Neural crest cell (in vitro differentiated cells): ENCODE measurements at regions not wholly inside any gene's neighbourhood (a gene's known extent, or its start where the extent isn't known, plus 50 kb on each side); places are given as distances from the start of the nearest gene placed in this dataset.

Source experiments
- DNase-seq: peaks from one replicate; pipeline ENCODE4 v3.0.0; 2021; ENCODE audit warnings: low read depth, mixed read lengths, low spot score
- H3K27ac Mint-ChIP-seq: one replicate; pipeline ENCODE4 v1.8.0; 2021; ENCODE audit warnings: mild to moderate bottlenecking, mixed read lengths; ENCODE audit not compliant: unreplicated experiment
- H3K27me3 Mint-ChIP-seq: 2 replicates; pipeline ENCODE4 v1.8.0; 2021; ENCODE audit warnings: low read depth, mild to moderate bottlenecking, mixed read lengths
- H3K36me3 Mint-ChIP-seq: 2 replicates; pipeline ENCODE4 v1.8.0; 2021; ENCODE audit warnings: low read depth, mild to moderate bottlenecking, mixed read lengths
- H3K4me1 Mint-ChIP-seq: 2 replicates; pipeline ENCODE4 v1.8.0; 2021; ENCODE audit warnings: mixed read lengths
- H3K4me3 Mint-ChIP-seq: one replicate; pipeline ENCODE4 v1.8.0; 2021; ENCODE audit warnings: mild to moderate bottlenecking, mixed read lengths
- H3K9me3 Mint-ChIP-seq: 2 replicates; pipeline ENCODE4 v1.8.0; 2021; ENCODE audit warnings: mixed read lengths
- TF ChIP-seq, protein P1 (sequence below): fragments of 200-600 bp; sonication (generic); conservative IDR thresholded peaks from 2 replicates; pipeline ENCODE4 v1.5.0; 2021; ENCODE audit warnings: antibody characterized with exemption, mild to moderate bottlenecking

DNA sequence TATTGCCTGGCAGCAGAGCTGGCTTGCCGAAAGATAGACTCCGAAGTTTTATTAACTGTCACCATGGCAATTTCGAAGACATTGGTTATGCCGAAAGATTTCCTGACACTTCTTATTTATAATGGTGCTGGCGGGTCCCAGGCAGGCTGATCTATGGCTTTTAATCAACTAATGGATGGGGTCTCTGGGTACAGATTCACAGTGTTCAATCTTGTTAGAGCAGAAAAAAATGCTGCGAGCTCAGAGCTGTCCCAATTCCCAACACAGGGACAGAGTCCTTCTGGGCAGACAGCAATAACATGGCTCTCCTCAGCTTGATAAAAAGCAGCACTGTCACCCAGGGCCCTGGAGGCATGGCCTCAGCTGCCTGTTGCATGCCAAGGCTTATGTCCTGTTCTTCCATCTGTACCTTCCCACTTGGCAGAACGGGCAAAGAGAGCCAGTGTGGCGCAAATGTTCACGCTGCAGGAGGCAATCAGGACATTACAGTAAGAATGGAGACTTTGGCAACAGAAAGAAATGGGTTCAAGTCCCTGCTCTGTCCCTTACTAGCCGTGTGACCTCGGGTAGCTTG is 228.2 kb upstream of the PWP1 start:
- DNase-seq, result no peak
- Mint-ChIP-seq H3K36me3 (no peaks in the 10 kb centered on the region), H3K9me3 (no peaks in the 10 kb centered on the region), H3K4me3 (no peak overlapping the region), H3K4me1 (no peaks in the 10 kb centered on the region), H3K27ac (no peak overlapping the region), H3K27me3 (peaks cover 2% of the 10 kb centered on the region)
- TF ChIP-seq, protein P1, sequence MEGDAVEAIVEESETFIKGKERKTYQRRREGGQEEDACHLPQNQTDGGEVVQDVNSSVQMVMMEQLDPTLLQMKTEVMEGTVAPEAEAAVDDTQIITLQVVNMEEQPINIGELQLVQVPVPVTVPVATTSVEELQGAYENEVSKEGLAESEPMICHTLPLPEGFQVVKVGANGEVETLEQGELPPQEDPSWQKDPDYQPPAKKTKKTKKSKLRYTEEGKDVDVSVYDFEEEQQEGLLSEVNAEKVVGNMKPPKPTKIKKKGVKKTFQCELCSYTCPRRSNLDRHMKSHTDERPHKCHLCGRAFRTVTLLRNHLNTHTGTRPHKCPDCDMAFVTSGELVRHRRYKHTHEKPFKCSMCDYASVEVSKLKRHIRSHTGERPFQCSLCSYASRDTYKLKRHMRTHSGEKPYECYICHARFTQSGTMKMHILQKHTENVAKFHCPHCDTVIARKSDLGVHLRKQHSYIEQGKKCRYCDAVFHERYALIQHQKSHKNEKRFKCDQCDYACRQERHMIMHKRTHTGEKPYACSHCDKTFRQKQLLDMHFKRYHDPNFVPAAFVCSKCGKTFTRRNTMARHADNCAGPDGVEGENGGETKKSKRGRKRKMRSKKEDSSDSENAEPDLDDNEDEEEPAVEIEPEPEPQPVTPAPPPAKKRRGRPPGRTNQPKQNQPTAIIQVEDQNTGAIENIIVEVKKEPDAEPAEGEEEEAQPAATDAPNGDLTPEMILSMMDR, result no peak

DNA sequence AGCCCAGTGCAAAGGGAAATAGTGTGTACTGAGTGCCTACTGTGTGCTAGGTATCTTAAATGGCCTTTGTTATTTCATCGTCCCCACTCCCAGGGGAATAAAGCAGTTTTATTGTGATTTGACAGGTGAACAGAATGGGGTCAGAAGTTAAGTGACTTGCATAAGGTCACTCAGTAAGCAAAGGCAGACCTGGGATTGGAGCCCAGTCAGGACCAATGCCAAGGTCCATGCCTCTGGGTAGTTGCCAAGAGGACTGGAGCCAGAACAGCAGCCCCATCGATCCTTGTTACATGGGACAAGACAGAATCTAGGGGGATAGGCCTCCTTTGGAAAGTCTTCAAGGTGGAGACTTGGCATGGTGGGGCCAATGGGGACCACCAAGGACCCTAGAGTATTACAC is 227.4 kb upstream of the PWP1 start:
- Mint-ChIP-seq H3K4me3 (no peak overlapping the region), H3K36me3 (no peaks in the 10 kb centered on the region), H3K4me1 (no peaks in the 10 kb centered on the region), H3K9me3 (no peaks in the 10 kb centered on the region), H3K27me3 (peaks cover 2% of the 10 kb centered on the region), H3K27ac (no peak overlapping the region)
- TF ChIP-seq, protein P1, result no peak
- no peak for DNase-seq

DNA sequence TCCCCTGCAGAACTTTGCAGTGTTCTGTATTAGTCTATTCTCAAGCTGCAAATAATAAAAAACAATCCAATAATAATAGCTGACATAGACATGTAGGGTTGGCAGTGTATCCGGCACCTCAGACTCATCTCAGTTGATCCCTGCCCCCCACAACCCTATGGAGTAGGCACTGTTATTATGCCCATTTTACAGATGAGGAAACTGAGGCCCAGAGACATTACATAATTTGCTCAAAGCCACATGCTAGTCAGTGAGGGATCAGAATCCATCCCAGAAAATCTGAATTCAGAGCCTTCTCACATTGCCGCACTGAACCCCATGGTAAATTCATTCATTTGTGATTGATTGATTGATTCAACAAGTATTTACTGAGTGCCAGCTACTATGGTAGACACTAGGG is 226.6 kb upstream of the PWP1 start:
- DNase-seq, result no peak
- H3K9me3 Mint-ChIP-seq, result no peaks in the 10 kb centered on the region
- TF ChIP-seq, protein P1, result no peak
- no peaks in the 10 kb centered on the region for H3K4me1 Mint-ChIP-seq
- no peak overlapping the region for H3K27ac Mint-ChIP-seq
- peaks cover 2% of the 10 kb centered on the region for H3K27me3 Mint-ChIP-seq
- H3K36me3 Mint-ChIP-seq, result no peaks in the 10 kb centered on the region
- no peak overlapping the region for H3K4me3 Mint-ChIP-seq

DNA sequence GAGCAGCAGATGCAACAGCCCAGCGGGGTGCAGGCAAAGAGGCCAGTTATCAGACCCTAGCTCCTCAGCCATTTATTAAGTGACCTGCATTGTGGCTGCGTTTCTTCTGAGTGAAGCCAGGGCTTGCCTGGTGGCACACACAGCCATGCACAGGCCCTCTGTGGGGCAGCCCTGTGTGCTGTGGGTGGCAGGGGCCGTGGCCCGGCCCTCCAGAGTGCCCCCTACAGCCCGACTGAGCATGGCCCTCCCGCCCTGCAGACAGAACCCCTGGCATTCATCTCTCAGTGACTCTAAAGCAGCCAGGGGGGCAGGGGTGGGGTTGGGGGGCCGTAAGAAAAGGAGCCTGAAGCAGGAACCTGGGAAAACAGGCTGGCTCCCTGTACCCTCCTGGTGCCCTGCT is 226.0 kb upstream of the PWP1 start:
- H3K27ac Mint-ChIP-seq, result no peak overlapping the region
- DNase-seq, result no peak
- no peak overlapping the region for H3K4me3 Mint-ChIP-seq
- TF ChIP-seq, protein P1, result no peak
- H3K27me3 Mint-ChIP-seq, result peaks cover 2% of the 10 kb centered on the region
- no peaks in the 10 kb centered on the region for H3K4me1 Mint-ChIP-seq
- no peaks in the 10 kb centered on the region for H3K9me3 Mint-ChIP-seq
- H3K36me3 Mint-ChIP-seq, result no peaks in the 10 kb centered on the region

DNA sequence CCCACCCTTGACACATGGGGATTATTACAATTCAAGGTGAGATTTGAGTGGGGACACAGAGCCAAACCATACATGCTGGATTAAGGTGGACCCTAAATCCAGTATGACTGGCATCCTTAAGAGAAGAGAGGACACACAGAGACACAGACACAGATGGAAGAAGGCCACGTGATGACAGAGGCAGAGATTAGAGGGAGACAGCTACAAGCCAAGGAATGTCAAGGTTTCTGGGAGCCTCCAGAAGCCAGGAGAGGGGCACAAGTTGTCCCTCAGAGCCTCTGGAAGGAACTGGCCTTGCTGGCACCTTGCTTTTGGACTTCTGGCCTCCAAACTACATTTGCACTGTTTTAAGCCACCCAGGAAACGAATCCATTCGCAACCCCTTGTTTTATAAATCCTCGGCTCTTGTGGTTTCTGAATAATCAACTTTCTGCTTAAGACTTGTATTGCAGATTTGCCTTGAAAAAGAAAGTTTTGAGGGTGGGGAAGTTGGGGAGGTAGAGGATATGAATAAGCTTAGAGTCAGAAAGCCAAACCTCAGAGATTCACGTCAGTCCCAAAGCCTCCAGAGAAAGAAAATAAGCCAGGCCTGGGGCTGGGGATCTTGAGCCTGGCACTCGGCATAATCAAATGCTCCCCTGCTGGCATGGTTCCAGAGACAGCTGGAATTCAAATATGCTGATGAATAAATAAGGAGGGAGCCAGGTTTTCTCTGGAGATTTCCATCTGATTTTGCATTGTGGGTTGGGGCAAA is 224.2 kb upstream of the PWP1 start:
- DNase-seq, result no peak
- Mint-ChIP-seq H3K27ac (no peak overlapping the region), H3K36me3 (no peaks in the 10 kb centered on the region), H3K4me1 (no peaks in the 10 kb centered on the region), H3K4me3 (no peak overlapping the region), H3K27me3 (peaks cover 2% of the 10 kb centered on the region), H3K9me3 (no peaks in the 10 kb centered on the region)
- TF ChIP-seq, protein P1, result no peak
